Esophagus muscularis mucosa (tissue), 3 donors: ENCODE measurements at regions not wholly inside any gene's neighbourhood (a gene's known extent, or its start where the extent isn't known, plus 50 kb on each side); places are given as distances from the start of the nearest gene placed in this dataset.

Source experiments
- POLR2A ChIP-seq: fragments of 450-650 bp; IDR thresholded peaks from one replicate; pipeline ENCODE4 v1.6.1; 2017; ENCODE audit warnings: antibody characterized with exemption, moderate library complexity, mild to moderate bottlenecking, low read depth
- TF ChIP-seq, protein P1 (sequence below), 3 experiments: fragments of 200-600 bp in 2 of 3; fragments of 450-650 bp in 1 of 3; sonication (generic) in 2 of 3; IDR thresholded peaks; one replicate each; pipeline ENCODE4 v1.5.1; 2017 to 2019; ENCODE audit warnings: antibody characterized with exemption in 3 of 3, mild to moderate bottlenecking in 2 of 3, moderate library complexity in 1 of 3

DNA sequence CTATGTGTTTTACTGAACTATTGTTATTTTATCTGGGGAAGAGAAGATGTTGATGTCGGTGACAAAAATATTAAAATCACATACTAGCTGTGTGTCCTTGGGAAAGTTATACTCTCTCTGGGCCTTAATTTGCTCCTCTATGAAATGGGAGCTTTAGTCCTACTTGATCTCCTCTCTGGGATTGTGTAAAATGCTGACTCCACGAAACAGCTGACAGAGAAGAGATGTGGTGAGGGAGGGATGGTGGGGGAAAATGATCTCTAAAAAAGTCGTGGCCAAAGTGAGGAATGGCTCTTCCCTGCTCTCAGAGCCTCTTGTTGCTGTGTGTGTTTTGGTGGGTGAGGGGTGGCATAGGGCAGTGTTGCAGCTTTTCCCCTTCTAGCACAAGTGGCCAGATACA is 173.7 kb downstream of the MELK start:
- TF ChIP-seq, protein P1, sequence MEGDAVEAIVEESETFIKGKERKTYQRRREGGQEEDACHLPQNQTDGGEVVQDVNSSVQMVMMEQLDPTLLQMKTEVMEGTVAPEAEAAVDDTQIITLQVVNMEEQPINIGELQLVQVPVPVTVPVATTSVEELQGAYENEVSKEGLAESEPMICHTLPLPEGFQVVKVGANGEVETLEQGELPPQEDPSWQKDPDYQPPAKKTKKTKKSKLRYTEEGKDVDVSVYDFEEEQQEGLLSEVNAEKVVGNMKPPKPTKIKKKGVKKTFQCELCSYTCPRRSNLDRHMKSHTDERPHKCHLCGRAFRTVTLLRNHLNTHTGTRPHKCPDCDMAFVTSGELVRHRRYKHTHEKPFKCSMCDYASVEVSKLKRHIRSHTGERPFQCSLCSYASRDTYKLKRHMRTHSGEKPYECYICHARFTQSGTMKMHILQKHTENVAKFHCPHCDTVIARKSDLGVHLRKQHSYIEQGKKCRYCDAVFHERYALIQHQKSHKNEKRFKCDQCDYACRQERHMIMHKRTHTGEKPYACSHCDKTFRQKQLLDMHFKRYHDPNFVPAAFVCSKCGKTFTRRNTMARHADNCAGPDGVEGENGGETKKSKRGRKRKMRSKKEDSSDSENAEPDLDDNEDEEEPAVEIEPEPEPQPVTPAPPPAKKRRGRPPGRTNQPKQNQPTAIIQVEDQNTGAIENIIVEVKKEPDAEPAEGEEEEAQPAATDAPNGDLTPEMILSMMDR (IDR thresholded peaks at IDR 0.05) = no peak
- no peak for TF ChIP-seq POLR2A
